Common myeloid progenitor, CD34-positive (primary cell): ENCODE measurements at regions not wholly inside any gene's neighbourhood (a gene's known extent, or its start where the extent isn't known, plus 50 kb on each side); places are given as distances from the start of the nearest gene placed in this dataset.

Experiments
- CTCF ChIA-PET: fragments of 350-600 bp; sonication (Branson Sonifier 250); formaldehyde crosslinking; loops from one replicate; lab custom pipeline; 2021; ENCODE audit warnings: antibody characterized with exemption; lab: Charles Lee
- POLR2A ChIA-PET: fragments of 350-600 bp; sonication (Branson Sonifier 250); formaldehyde crosslinking; loops from one replicate; lab custom pipeline; 2021; ENCODE audit warnings: antibody characterized with exemption; lab: Charles Lee
- DNase-seq, 3 donors: peaks; one replicate each; pipeline versions ENCODE4 v3.0.0 to v3.0.0-alpha.2; 2013
- H3K27ac ChIP-seq, 2 experiments: 1 replicate in 1 of 2; 2 replicates in 1 of 2; pipeline ENCODE4 v1.7.0; 2013; ENCODE audit warnings: inconsistent platforms in 2 of 2, low read length in 2 of 2, mild to moderate bottlenecking in 2 of 2, low read depth in 1 of 2, moderate library complexity in 1 of 2; ENCODE audit not compliant: severe bottlenecking in 2 of 2, insufficient read depth in 1 of 2, poor library complexity in 1 of 2
- H3K27me3 ChIP-seq, 5 experiments: replicated peaks in 2 of 5; 1 replicate in 3 of 5; 2 replicates in 2 of 5; pipeline versions ENCODE4 v1.6.1 to v1.7.0; 2013; ENCODE audit warnings: low read length in 4 of 5, mild to moderate bottlenecking in 2 of 5, moderate library complexity in 2 of 5, inconsistent platforms in 1 of 5; ENCODE audit not compliant: insufficient read depth in 5 of 5, control insufficient read depth in 4 of 5
- H3K36me3 ChIP-seq, 4 experiments: 1 replicate in 2 of 4; 2 replicates in 2 of 4; pipeline versions ENCODE4 v1.6.1 to v1.7.0; 2013; ENCODE audit warnings: low read length in 3 of 4, control low read depth in 1 of 4, mild to moderate bottlenecking in 1 of 4; ENCODE audit not compliant: control insufficient read depth in 4 of 4, insufficient read depth in 4 of 4
- H3K4me1 ChIP-seq, 4 experiments: 1 replicate in 3 of 4; 2 replicates in 1 of 4; pipeline versions ENCODE4 v1.6.1 to v1.7.1; 2013; ENCODE audit warnings: low read length in 3 of 4, mild to moderate bottlenecking in 3 of 4, control low read depth in 1 of 4, inconsistent platforms in 1 of 4, moderate library complexity in 1 of 4; ENCODE audit not compliant: control insufficient read depth in 4 of 4, insufficient read depth in 4 of 4; ENCODE audit errors: control extremely low read depth in 1 of 4
- H3K4me3 ChIP-seq, 7 experiments: 1 replicate in 4 of 7; 2 replicates in 3 of 7; pipeline versions ENCODE4 v1.5.1 to v1.7.0; 2013; ENCODE audit warnings: mild to moderate bottlenecking in 7 of 7, low read length in 6 of 7, moderate library complexity in 6 of 7, inconsistent platforms in 2 of 7, low read depth in 2 of 7, control low read depth in 1 of 7; ENCODE audit not compliant: insufficient read depth in 4 of 7, control insufficient read depth in 1 of 7; ENCODE audit errors: extremely low read depth in 1 of 7
- H3K9me3 ChIP-seq, 5 experiments: 1 replicate in 4 of 5; 2 replicates in 1 of 5; pipeline versions ENCODE4 v1.6.1 to v1.7.1; 2013; ENCODE audit warnings: low read length in 4 of 5, mild to moderate bottlenecking in 2 of 5, inconsistent platforms in 1 of 5, low read depth in 1 of 5, moderate library complexity in 1 of 5; ENCODE audit not compliant: control insufficient read depth in 4 of 5, insufficient read depth in 2 of 5; ENCODE audit errors: control extremely low read depth in 1 of 5
- WGBS: methylation state at CpG from one replicate; pipeline ENCODE4 v1.1.5; 2013; ENCODE audit not compliant: insufficient coverage; 5-methylcytosine and 5-hydroxymethylcytosine counted together

GRCh38 chrX:34300871-34301270 lies 168.8 kb upstream of the FAM47A start:
- no peaks in the 10 kb centered on the region for H3K9me3 ChIP-seq

GRCh38 chrX:34299451-34299967 lies 167.4 kb upstream of the FAM47A start:
- no peaks in the 10 kb centered on the region for H3K4me1 ChIP-seq
- H3K27me3 ChIP-seq = peaks cover 0 to 2% (median 0%) of the 10 kb centered on the region in 5 experiments
- 67% methylated on average over 1 of the region's 2 CpGs for WGBS
- POLR2A ChIA-PET = no interaction called here
- DNase-seq = no peak
- no peaks in the 10 kb centered on the region for H3K36me3 ChIP-seq
- H3K27ac ChIP-seq = no peak overlapping the region
- CTCF ChIA-PET = no interaction called here
- peaks cover 0 to 3% (median 0%) of the 10 kb centered on the region in 5 experiments for H3K9me3 ChIP-seq
- no peak overlapping the region for H3K4me3 ChIP-seq

More at GRCh38 chrX:34300871-34301270, 168.8 kb upstream of the FAM47A start:
- ChIA-PET CTCF (interaction anchor here (1.7 kb wide), 1 partner anchor 867 kb away, joined by 9 read pairs; no protein-coding TSS in a partner anchor), POLR2A (no interaction called here)
- Histone ChIP-seq H3K4me1 (no peaks in the 10 kb centered on the region), H3K27ac (no peak overlapping the region), H3K27me3 (peaks cover 0 to 2% (median 0%) of the 10 kb centered on the region in 5 experiments), H3K36me3 (no peaks in the 10 kb centered on the region), H3K4me3 (no peak overlapping the region)
- whole genome bisulfite sequencing = no CpG with 5 or more reads among the region's 1 CpG
- peak; percentile 6 to 67 (median 55) for DNase-seq

GRCh38 chrX:34294665-34295064 lies 162.6 kb upstream of the FAM47A start:
- ChIA-PET CTCF (no interaction called here), POLR2A (no interaction called here)
- peaks cover 0 to 3% (median 0%) of the 10 kb centered on the region in 5 experiments for H3K9me3 ChIP-seq
- H3K27me3 ChIP-seq = peaks cover 0 to 2% (median 0%) of the 10 kb centered on the region in 5 experiments
- H3K27ac ChIP-seq = no peak overlapping the region
- H3K4me3 ChIP-seq = no peak overlapping the region
- DNase-seq = no peak
- H3K36me3 ChIP-seq = no peaks in the 10 kb centered on the region
- WGBS = 97% methylated on average over 6 of the region's 6 CpGs
- no peaks in the 10 kb centered on the region for H3K4me1 ChIP-seq

- Histone ChIP-seq H3K36me3 (no peaks in the 10 kb centered on the region), H3K27ac (no peak overlapping the region), H3K4me1 (no peaks in the 10 kb centered on the region), H3K27me3 (peaks cover 0 to 5% (median 0%) of the 10 kb centered on the region in 5 experiments), H3K4me3 (no peak overlapping the region), H3K9me3 (no peaks in the 10 kb centered on the region)
- CTCF ChIA-PET = no interaction called here
- POLR2A ChIA-PET = no interaction called here
- WGBS = no CpG with 5 or more reads among the region's 2 CpGs
- DNase-seq = no peak
Observed at GRCh38 chrX:34288782-34289181, 156.7 kb upstream of the FAM47A start.

- Histone ChIP-seq H3K27me3 (peaks cover 0 to 7% (median 0%) of the 10 kb centered on the region in 5 experiments), H3K36me3 (no peaks in the 10 kb centered on the region), H3K4me3 (no peak overlapping the region), H3K27ac (no peak overlapping the region), H3K4me1 (no peaks in the 10 kb centered on the region), H3K9me3 (no peaks in the 10 kb centered on the region)
- DNase-seq = no peak
- ChIA-PET CTCF (no interaction called here), POLR2A (no interaction called here)
- WGBS = 100% methylated on average over 2 of the region's 5 CpGs
Observed at GRCh38 chrX:34279866-34280560, 147.9 kb upstream of the FAM47A start.

GRCh38 chrX:34275699-34276098 lies 143.6 kb upstream of the FAM47A start:
- Histone ChIP-seq H3K4me3 (no peak overlapping the region), H3K4me1 (no peaks in the 10 kb centered on the region), H3K9me3 (no peaks in the 10 kb centered on the region), H3K27me3 (peaks cover 0 to 2% (median 0%) of the 10 kb centered on the region in 5 experiments), H3K36me3 (no peaks in the 10 kb centered on the region), H3K27ac (no peak overlapping the region)
- POLR2A ChIA-PET = no interaction called here
- no peak for DNase-seq
- no CpG with 5 or more reads among the region's 1 CpG for WGBS
- CTCF ChIA-PET = no interaction called here

- Histone ChIP-seq H3K27ac (no peak overlapping the region), H3K9me3 (no peaks in the 10 kb centered on the region), H3K4me1 (no peaks in the 10 kb centered on the region), H3K4me3 (no peak overlapping the region), H3K27me3 (no peaks in the 10 kb centered on the region), H3K36me3 (no peaks in the 10 kb centered on the region)
- CTCF ChIA-PET = no interaction called here
- no peak for DNase-seq
- POLR2A ChIA-PET = no interaction called here
- 80% methylated on average over 1 of the region's 2 CpGs for WGBS
Observed at GRCh38 chrX:34270434-34270833, 138.3 kb upstream of the FAM47A start.
